Panc1 (cell line): ENCODE measurements at regions not wholly inside any gene's neighbourhood (a gene's known extent, or its start where the extent isn't known, plus 50 kb on each side); places are given as distances from the start of the nearest gene placed in this dataset.

Experiments used
- POLR2AphosphoS5 ChIP-seq: IDR thresholded peaks from 2 replicates; pipeline ENCODE4 v1.6.1; 2012; ENCODE audit warnings: mild to moderate bottlenecking, low read depth, low read length, moderate library complexity
- SIN3A ChIP-seq: IDR thresholded peaks from 2 replicates; pipeline ENCODE4 v1.6.1; 2012; ENCODE audit warnings: low read depth, mild to moderate bottlenecking, low read length, moderate library complexity, borderline replicate concordance; ENCODE audit not compliant: insufficient read depth
- TF ChIP-seq, protein P1 (sequence below): fragments of 450-650 bp; IDR thresholded peaks from 2 replicates; pipeline ENCODE4 v1.5.1; 2017; ENCODE audit warnings: mild to moderate bottlenecking
- TF ChIP-seq, protein P2 (sequence below), 2 experiments: IDR thresholded peaks; 2 replicates each; pipeline ENCODE4 v1.6.1; 2011 to 2012; ENCODE audit warnings: low read depth in 2 of 2, control low read depth in 1 of 2, low read length in 1 of 2, mild to moderate bottlenecking in 1 of 2, moderate library complexity in 1 of 2; ENCODE audit not compliant: insufficient read depth in 1 of 2

DNA sequence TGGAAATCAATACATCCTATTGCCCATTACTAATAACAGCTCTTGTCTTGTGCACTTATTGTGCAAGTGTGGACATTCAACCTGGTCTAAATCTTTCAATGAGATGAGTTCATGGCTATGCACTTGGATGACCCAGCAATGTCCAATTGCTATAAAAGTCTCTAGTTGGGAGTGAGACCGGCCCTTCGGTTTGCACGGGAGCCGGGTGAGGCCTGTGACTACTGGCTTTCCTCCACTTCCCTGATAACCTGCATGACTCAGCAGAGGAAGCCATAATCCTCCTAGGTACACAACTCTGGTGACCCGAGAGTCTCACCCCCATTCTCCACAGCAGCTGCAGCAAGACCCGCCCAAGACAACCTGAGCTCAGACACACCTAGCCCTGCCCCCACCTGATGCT is 135.9 kb upstream of the PAX6 start:
- TF ChIP-seq, protein P1, sequence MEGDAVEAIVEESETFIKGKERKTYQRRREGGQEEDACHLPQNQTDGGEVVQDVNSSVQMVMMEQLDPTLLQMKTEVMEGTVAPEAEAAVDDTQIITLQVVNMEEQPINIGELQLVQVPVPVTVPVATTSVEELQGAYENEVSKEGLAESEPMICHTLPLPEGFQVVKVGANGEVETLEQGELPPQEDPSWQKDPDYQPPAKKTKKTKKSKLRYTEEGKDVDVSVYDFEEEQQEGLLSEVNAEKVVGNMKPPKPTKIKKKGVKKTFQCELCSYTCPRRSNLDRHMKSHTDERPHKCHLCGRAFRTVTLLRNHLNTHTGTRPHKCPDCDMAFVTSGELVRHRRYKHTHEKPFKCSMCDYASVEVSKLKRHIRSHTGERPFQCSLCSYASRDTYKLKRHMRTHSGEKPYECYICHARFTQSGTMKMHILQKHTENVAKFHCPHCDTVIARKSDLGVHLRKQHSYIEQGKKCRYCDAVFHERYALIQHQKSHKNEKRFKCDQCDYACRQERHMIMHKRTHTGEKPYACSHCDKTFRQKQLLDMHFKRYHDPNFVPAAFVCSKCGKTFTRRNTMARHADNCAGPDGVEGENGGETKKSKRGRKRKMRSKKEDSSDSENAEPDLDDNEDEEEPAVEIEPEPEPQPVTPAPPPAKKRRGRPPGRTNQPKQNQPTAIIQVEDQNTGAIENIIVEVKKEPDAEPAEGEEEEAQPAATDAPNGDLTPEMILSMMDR: no peak
- TF ChIP-seq SIN3A: no peak
- TF ChIP-seq POLR2AphosphoS5: no peak
- TF ChIP-seq, protein P2, sequence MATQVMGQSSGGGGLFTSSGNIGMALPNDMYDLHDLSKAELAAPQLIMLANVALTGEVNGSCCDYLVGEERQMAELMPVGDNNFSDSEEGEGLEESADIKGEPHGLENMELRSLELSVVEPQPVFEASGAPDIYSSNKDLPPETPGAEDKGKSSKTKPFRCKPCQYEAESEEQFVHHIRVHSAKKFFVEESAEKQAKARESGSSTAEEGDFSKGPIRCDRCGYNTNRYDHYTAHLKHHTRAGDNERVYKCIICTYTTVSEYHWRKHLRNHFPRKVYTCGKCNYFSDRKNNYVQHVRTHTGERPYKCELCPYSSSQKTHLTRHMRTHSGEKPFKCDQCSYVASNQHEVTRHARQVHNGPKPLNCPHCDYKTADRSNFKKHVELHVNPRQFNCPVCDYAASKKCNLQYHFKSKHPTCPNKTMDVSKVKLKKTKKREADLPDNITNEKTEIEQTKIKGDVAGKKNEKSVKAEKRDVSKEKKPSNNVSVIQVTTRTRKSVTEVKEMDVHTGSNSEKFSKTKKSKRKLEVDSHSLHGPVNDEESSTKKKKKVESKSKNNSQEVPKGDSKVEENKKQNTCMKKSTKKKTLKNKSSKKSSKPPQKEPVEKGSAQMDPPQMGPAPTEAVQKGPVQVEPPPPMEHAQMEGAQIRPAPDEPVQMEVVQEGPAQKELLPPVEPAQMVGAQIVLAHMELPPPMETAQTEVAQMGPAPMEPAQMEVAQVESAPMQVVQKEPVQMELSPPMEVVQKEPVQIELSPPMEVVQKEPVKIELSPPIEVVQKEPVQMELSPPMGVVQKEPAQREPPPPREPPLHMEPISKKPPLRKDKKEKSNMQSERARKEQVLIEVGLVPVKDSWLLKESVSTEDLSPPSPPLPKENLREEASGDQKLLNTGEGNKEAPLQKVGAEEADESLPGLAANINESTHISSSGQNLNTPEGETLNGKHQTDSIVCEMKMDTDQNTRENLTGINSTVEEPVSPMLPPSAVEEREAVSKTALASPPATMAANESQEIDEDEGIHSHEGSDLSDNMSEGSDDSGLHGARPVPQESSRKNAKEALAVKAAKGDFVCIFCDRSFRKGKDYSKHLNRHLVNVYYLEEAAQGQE (IDR thresholded peaks at IDR 0.05; ENCODE audit: insufficient read depth in 1 of 2, low read depth in 2 of 2, low read length in 1 of 2): no peak
